ENCODE measurements at regions not wholly inside any gene's neighbourhood (a gene's known extent, or its start where the extent isn't known, plus 50 kb on each side); places are given as distances from the start of the nearest gene placed in this dataset.

DNA sequence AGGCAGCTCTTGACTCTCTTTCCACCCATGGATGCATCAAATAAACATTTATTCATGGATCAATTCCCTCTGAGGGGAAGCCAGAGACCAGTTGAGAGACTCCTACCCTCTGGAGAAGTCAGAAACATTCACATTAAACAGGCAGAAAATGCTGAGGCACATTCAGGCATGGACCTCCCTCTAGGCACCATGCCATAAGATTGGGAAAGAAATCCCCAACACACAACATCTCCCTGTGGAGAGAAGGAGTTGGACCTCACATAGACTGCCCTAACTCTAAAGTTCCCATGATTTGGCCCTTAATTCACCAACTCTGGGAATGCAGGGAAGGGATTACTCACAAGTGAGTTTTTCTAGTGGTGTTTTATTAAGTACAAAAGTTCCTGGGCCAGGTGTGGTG, 415.3 kb upstream of the C1orf87 start:
- Histone ChIP-seq H3K4me3 (replicated peaks in 1 of 4; ENCODE audit: control extremely low read depth in 1 of 4, insufficient read depth in 1 of 4, low read depth in 3 of 4, low read length in 4 of 4) (no peak overlapping the region), H2AFZ (ENCODE audit: low read length) (no peak overlapping the region), H3K36me3 (ENCODE audit: control insufficient read depth, insufficient read depth, low read length) (no peaks in the 10 kb centered on the region), H3K4me1 (ENCODE audit: control insufficient read depth, extremely low read depth, insufficient read depth, low read length) (no peaks in the 10 kb centered on the region), H3K9ac (ENCODE audit: insufficient read depth, low read length) (no peak overlapping the region), H3K4me2 (ENCODE audit: extremely low read depth, insufficient read depth, low read length) (no peak overlapping the region), H3K79me2 (ENCODE audit: control insufficient read depth, insufficient read depth, low read length) (no peaks in the 10 kb centered on the region), H3K27me3 (ENCODE audit: control insufficient read depth, insufficient read depth, low read length) (no peaks in the 10 kb centered on the region), H4K20me1 (ENCODE audit: control insufficient read depth, extremely low read depth, insufficient read depth, low read length) (no peaks in the 10 kb centered on the region), H3K9me3 (ENCODE audit: control insufficient read depth, insufficient read depth, low read depth, low read length) (no peaks in the 10 kb centered on the region), H3K27ac (ENCODE audit: insufficient read depth, low read length) (no peak overlapping the region)
- TF ChIP-seq EZH2 (IDR thresholded peaks at IDR 0.05; ENCODE audit: low read length, missing control alignments), result no peak
- TF ChIP-seq, protein P1, sequence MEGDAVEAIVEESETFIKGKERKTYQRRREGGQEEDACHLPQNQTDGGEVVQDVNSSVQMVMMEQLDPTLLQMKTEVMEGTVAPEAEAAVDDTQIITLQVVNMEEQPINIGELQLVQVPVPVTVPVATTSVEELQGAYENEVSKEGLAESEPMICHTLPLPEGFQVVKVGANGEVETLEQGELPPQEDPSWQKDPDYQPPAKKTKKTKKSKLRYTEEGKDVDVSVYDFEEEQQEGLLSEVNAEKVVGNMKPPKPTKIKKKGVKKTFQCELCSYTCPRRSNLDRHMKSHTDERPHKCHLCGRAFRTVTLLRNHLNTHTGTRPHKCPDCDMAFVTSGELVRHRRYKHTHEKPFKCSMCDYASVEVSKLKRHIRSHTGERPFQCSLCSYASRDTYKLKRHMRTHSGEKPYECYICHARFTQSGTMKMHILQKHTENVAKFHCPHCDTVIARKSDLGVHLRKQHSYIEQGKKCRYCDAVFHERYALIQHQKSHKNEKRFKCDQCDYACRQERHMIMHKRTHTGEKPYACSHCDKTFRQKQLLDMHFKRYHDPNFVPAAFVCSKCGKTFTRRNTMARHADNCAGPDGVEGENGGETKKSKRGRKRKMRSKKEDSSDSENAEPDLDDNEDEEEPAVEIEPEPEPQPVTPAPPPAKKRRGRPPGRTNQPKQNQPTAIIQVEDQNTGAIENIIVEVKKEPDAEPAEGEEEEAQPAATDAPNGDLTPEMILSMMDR (conservative IDR thresholded peaks at IDR 0.05 in 1 of 2, IDR thresholded peaks at IDR 0.05 in 1 of 2; ENCODE audit: low read depth in 1 of 2, low read length in 2 of 2), result no peak
- DNase-seq (ENCODE audit: low read depth in 2 of 2), result no peak

DNA sequence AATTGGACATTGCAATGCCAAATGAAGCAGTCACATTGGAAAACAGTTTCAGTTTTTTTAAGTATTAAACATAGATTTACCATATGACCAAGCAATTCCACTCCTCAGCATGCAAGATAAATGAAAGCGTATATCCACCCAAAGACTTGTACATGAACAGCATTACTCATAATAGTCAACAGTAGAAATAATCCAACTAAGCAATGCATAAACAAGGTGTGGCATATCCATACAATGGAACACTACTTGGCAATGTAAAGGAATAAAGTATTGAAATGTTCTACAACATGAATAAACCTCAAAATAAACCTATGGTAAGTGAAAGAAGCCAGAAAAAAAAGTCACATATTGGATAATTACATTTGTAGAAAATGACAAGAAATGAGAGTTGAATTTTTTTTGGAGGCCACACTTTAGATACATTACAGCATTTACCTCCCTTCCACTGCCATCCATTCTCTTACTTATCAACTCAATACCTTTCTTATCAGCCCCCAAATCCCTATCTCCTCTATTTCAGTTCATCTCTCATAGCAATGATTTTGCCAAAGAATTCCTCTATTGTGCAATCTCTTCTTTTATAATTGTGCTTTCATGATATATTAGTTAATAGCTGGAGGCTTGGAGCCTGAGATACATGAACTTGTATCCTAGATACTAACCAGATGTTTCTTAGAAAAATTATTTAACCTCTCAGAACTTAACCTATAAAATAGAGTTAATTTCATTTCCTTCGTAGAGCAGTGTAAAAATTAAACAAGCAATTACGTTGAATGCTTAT, 414.2 kb upstream of the C1orf87 start:
- no peak overlapping the region for H3K27ac ChIP-seq (ENCODE audit: insufficient read depth, low read length)
- no peaks in the 10 kb centered on the region for H3K79me2 ChIP-seq (ENCODE audit: control insufficient read depth, insufficient read depth, low read length)
- H3K4me3 ChIP-seq (replicated peaks in 1 of 4; ENCODE audit: control extremely low read depth in 1 of 4, insufficient read depth in 1 of 4, low read depth in 3 of 4, low read length in 4 of 4), result no peak overlapping the region
- no peaks in the 10 kb centered on the region for H3K4me1 ChIP-seq (ENCODE audit: control insufficient read depth, extremely low read depth, insufficient read depth, low read length)
- H3K36me3 ChIP-seq (ENCODE audit: control insufficient read depth, insufficient read depth, low read length), result no peaks in the 10 kb centered on the region
- no peaks in the 10 kb centered on the region for H3K27me3 ChIP-seq (ENCODE audit: control insufficient read depth, insufficient read depth, low read length)
- no peak overlapping the region for H3K9ac ChIP-seq (ENCODE audit: insufficient read depth, low read length)
- no peak overlapping the region for H3K4me2 ChIP-seq (ENCODE audit: extremely low read depth, insufficient read depth, low read length)
- TF ChIP-seq EZH2 (IDR thresholded peaks at IDR 0.05; ENCODE audit: low read length, missing control alignments), result no peak
- TF ChIP-seq, protein P1 (conservative IDR thresholded peaks at IDR 0.05 in 1 of 2, IDR thresholded peaks at IDR 0.05 in 1 of 2; ENCODE audit: low read depth in 1 of 2, low read length in 2 of 2), result no peak
- H4K20me1 ChIP-seq (ENCODE audit: control insufficient read depth, extremely low read depth, insufficient read depth, low read length), result no peaks in the 10 kb centered on the region
- no peaks in the 10 kb centered on the region for H3K9me3 ChIP-seq (ENCODE audit: control insufficient read depth, insufficient read depth, low read depth, low read length)
- DNase-seq (ENCODE audit: low read depth in 2 of 2), result no peak
- no peak overlapping the region for H2AFZ ChIP-seq (ENCODE audit: low read length)

DNA sequence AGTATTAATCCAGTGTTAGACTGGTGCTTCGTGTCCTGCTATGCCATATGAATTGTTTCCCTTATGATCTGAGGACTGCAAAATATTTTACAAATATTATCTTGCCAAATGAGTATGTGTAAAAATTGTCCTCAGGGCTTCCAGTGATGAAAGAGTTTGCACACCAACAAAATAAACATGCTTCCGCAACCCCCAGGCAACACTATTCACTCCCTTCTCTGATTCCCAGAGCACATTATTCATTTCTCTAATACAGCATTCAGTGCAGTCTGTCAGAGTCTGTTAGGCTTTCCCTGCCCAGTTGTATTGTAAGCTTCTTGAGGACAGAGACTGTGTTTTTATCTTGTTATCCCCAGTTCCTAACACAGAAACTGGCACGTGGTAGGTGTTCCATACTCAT, 409.9 kb upstream of the C1orf87 start:
- no peaks in the 10 kb centered on the region for H3K79me2 ChIP-seq (ENCODE audit: control insufficient read depth, insufficient read depth, low read length)
- H3K4me1 ChIP-seq (ENCODE audit: control insufficient read depth, extremely low read depth, insufficient read depth, low read length), result no peaks in the 10 kb centered on the region
- no peak for DNase-seq (ENCODE audit: low read depth in 2 of 2)
- no peak overlapping the region for H3K4me2 ChIP-seq (ENCODE audit: extremely low read depth, insufficient read depth, low read length)
- H2AFZ ChIP-seq (ENCODE audit: low read length), result no peak overlapping the region
- no peaks in the 10 kb centered on the region for H3K36me3 ChIP-seq (ENCODE audit: control insufficient read depth, insufficient read depth, low read length)
- H3K4me3 ChIP-seq (replicated peaks in 1 of 4; ENCODE audit: control extremely low read depth in 1 of 4, insufficient read depth in 1 of 4, low read depth in 3 of 4, low read length in 4 of 4), result no peak overlapping the region
- H3K27ac ChIP-seq (ENCODE audit: insufficient read depth, low read length), result no peak overlapping the region
- no peaks in the 10 kb centered on the region for H3K27me3 ChIP-seq (ENCODE audit: control insufficient read depth, insufficient read depth, low read length)
- H3K9me3 ChIP-seq (ENCODE audit: control insufficient read depth, insufficient read depth, low read depth, low read length), result no peaks in the 10 kb centered on the region
- TF ChIP-seq, protein P1 (conservative IDR thresholded peaks at IDR 0.05 in 1 of 2, IDR thresholded peaks at IDR 0.05 in 1 of 2; ENCODE audit: low read depth in 1 of 2, low read length in 2 of 2), result no peak
- no peak for TF ChIP-seq EZH2 (IDR thresholded peaks at IDR 0.05; ENCODE audit: low read length, missing control alignments)
- no peaks in the 10 kb centered on the region for H4K20me1 ChIP-seq (ENCODE audit: control insufficient read depth, extremely low read depth, insufficient read depth, low read length)
- H3K9ac ChIP-seq (ENCODE audit: insufficient read depth, low read length), result no peak overlapping the region

Data from fibroblast of lung (primary cell).